ENCODE measurements at regions not wholly inside any gene's neighbourhood (a gene's known extent, or its start where the extent isn't known, plus 50 kb on each side); places are given as distances from the start of the nearest gene placed in this dataset.

DNA sequence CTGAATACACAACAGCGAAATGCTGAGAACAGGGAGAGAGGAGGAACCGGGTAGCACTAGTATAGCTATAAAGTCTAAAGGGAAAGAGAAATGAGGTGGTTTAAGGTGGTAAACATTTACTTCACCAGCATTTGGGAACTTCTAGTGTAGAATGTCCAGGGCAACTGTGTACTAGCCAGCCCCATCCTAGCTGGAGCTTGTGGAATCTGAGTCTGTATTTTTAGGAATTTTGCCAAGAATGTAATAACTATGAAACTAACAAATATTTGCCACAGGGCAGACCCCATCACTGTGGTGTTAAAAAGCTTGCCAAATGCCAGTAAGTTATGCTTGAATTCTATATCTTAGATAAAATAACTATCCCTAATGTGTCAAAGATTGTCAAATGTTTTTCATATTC lies 398.9 kb upstream of the MIS18BP1 start:
- no peak for TF ChIP-seq EZH2phosphoT487 (IDR thresholded peaks at IDR 0.05; ENCODE audit: low read depth, severe bottlenecking, unreplicated experiment)
- TF ChIP-seq, protein P1, sequence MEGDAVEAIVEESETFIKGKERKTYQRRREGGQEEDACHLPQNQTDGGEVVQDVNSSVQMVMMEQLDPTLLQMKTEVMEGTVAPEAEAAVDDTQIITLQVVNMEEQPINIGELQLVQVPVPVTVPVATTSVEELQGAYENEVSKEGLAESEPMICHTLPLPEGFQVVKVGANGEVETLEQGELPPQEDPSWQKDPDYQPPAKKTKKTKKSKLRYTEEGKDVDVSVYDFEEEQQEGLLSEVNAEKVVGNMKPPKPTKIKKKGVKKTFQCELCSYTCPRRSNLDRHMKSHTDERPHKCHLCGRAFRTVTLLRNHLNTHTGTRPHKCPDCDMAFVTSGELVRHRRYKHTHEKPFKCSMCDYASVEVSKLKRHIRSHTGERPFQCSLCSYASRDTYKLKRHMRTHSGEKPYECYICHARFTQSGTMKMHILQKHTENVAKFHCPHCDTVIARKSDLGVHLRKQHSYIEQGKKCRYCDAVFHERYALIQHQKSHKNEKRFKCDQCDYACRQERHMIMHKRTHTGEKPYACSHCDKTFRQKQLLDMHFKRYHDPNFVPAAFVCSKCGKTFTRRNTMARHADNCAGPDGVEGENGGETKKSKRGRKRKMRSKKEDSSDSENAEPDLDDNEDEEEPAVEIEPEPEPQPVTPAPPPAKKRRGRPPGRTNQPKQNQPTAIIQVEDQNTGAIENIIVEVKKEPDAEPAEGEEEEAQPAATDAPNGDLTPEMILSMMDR (IDR thresholded peaks at IDR 0.05; ENCODE audit: poor library complexity), result no peak
